K562 (cell line): ENCODE measurements at regions not wholly inside any gene's neighbourhood (a gene's known extent, or its start where the extent isn't known, plus 50 kb on each side); places are given as distances from the start of the nearest gene placed in this dataset.

Experiments
- ATAC-seq: fragments of 200-7000 bp; cut with Tn5 transposase; 3 replicates; pipeline ENCODE4 v1.9.1; 2020; ENCODE audit warnings: moderate library complexity
- BruUV-seq: library from RNA; stranded (reverse); fragments of 400-500 nt; replicated peaks from 2 replicates; lab custom pipeline; 2021; lab: Mats Ljungman, UMichigan
- CTCF ChIA-PET: fragments of 300-600 bp; formaldehyde crosslinking; extraction: SDS; loops from one replicate; lab custom pipeline; 2021; ENCODE audit warnings: low intra/inter-chr PET ratio; lab: Yijun Ruan, JAX
- POLR2A ChIA-PET: fragments of 300-600, 350-650 bp; sonication (Branson Sonifier 250); formaldehyde crosslinking; extraction: SDS; loops from one replicate; lab custom pipeline; 2021; ENCODE audit warnings: antibody characterized with exemption, inconsistent platforms; lab: Yijun Ruan, JAX
- DNase-seq, 4 experiments: peaks; one replicate each; pipeline versions ENCODE4 v3.0.0 to v3.0.0-alpha.2; 2011 to 2018; ENCODE audit warnings: low spot score in 3 of 4, mixed read lengths in 3 of 4; ENCODE audit errors: extremely low read depth in 1 of 4
- FAIRE-seq: peaks from 2 replicates; lab custom pipeline; 2011; peaks lifted over from hg19 to GRCh38; lab: Jason Lieb, UNC
- H2AFZ ChIP-seq: 2 replicates; pipeline ENCODE4 v1.6.0; 2011; ENCODE audit warnings: low read depth, low read length, control low read depth, inconsistent platforms
- H3K27ac ChIP-seq: fragments of 200-600 bp; 3 replicates; pipeline ENCODE4 v1.8.0; 2011; ENCODE audit warnings: low read depth, mild to moderate bottlenecking, control low read depth, inconsistent platforms, low read length, moderate library complexity, mixed read lengths; ENCODE audit errors: extremely low read depth
- H3K27me3 ChIP-seq, 2 experiments: fragments of 300-600 bp in 1 of 2; 2 replicates in 1 of 2; 3 replicates in 1 of 2; pipeline versions ENCODE4 v1.6.0 to v1.8.0; 2011; ENCODE audit warnings: inconsistent platforms in 2 of 2, low read length in 2 of 2, mild to moderate bottlenecking in 1 of 2, mixed read lengths in 1 of 2, moderate library complexity in 1 of 2; ENCODE audit not compliant: control insufficient read depth in 2 of 2, insufficient read depth in 2 of 2
- H3K36me3 ChIP-seq: fragments of 300-600 bp; 3 replicates; pipeline ENCODE4 v1.8.0; 2011; ENCODE audit warnings: mild to moderate bottlenecking, low read length, inconsistent platforms; ENCODE audit not compliant: control insufficient read depth, insufficient read depth
- H3K4me1 ChIP-seq, 2 experiments: fragments of 200-600 bp in 1 of 2; replicated peaks in 1 of 2; 2 replicates in 1 of 2; 3 replicates in 1 of 2; pipeline versions ENCODE4 v1.5.1 to v1.8.0; 2011; ENCODE audit warnings: inconsistent platforms in 2 of 2, low read length in 2 of 2, mild to moderate bottlenecking in 1 of 2, mixed read lengths in 1 of 2, moderate library complexity in 1 of 2; ENCODE audit not compliant: control insufficient read depth in 2 of 2, insufficient read depth in 2 of 2
- H3K4me2 ChIP-seq: 2 replicates; pipeline ENCODE4 v1.6.1; 2011; ENCODE audit warnings: low read length, control low read depth, inconsistent platforms, mixed read lengths; ENCODE audit not compliant: insufficient read depth
- H3K4me3 ChIP-seq: fragments of 200-600 bp; sonication (generic), shearing (Covaris generic); 2 replicates; pipeline ENCODE4 v1.5.1; 2016; ENCODE audit warnings: control low read depth, inconsistent platforms
- H3K79me2 ChIP-seq: fragments of 200-600 bp; 3 replicates; pipeline ENCODE4 v1.8.0; 2011; ENCODE audit warnings: low read length, inconsistent platforms; ENCODE audit not compliant: control insufficient read depth, insufficient read depth
- H3K9ac ChIP-seq, 2 experiments: 2 replicates each; pipeline versions ENCODE4 v1.6.0 to v1.6.1; 2011; ENCODE audit warnings: low read depth in 2 of 2, low read length in 2 of 2, control low read depth in 1 of 2, inconsistent platforms in 1 of 2, mild to moderate bottlenecking in 1 of 2, mixed read lengths in 1 of 2; ENCODE audit not compliant: insufficient read depth in 1 of 2
- H3K9me1 ChIP-seq: one replicate; pipeline ENCODE4 v1.6.0; 2011; ENCODE audit warnings: inconsistent platforms, mild to moderate bottlenecking, low read length, moderate library complexity; ENCODE audit not compliant: control insufficient read depth, insufficient read depth
- H3K9me3 ChIP-seq: replicated peaks from 2 replicates; pipeline ENCODE4 v1.5.1; 2011; ENCODE audit warnings: low read depth, low read length, inconsistent platforms; ENCODE audit not compliant: control insufficient read depth, insufficient read depth
- H4K20me1 ChIP-seq: replicated peaks from 2 replicates; pipeline ENCODE4 v1.6.1; 2011; ENCODE audit warnings: low read length, inconsistent platforms, mixed read lengths; ENCODE audit not compliant: control insufficient read depth, insufficient read depth
- CBX1 ChIP-seq: sonication (generic); IDR thresholded peaks from 2 replicates; pipeline ENCODE4 v1.6.1; 2016; ENCODE audit warnings: antibody characterized with exemption, low read depth, mild to moderate bottlenecking
- E2F8 ChIP-seq: fragments of 450-650 bp; IDR thresholded peaks from 2 replicates; pipeline ENCODE4 v1.7.1; 2018; ENCODE audit warnings: mild to moderate bottlenecking, low read depth; ENCODE audit not compliant: partially characterized antibody
- GABPB1 ChIP-seq: sonication (generic); formaldehyde crosslinking; IDR thresholded peaks from 2 replicates; pipeline ENCODE4 v1.8.0; 2022; ENCODE audit warnings: mild to moderate bottlenecking, missing genetic modification reagents
- NR2C1 ChIP-seq, 2 experiments: fragments of 450-650 bp; IDR thresholded peaks; 2 replicates each; pipeline ENCODE4 v1.6.1; 2017; ENCODE audit warnings: mild to moderate bottlenecking in 2 of 2, antibody characterized with exemption in 1 of 2, inconsistent platforms in 1 of 2, missing compliant biosample characterization in 1 of 2, missing genetic modification characterization in 1 of 2
- TRIM28 ChIP-seq: fragments of 450-650 bp; IDR thresholded peaks from 2 replicates; pipeline ENCODE4 v1.6.1; 2017
- ZMIZ1 ChIP-seq, 2 experiments: fragments of 150-350 bp in 1 of 2; IDR thresholded peaks; 2 replicates each; pipeline ENCODE4 v1.6.1; 2012 to 2016; ENCODE audit warnings: low read depth in 2 of 2, low read length in 2 of 2, mild to moderate bottlenecking in 1 of 2, moderate library complexity in 1 of 2
- ZNF175 ChIP-seq: fragments of 200-800 bp; sonication (Bioruptor generic); IDR thresholded peaks from 2 replicates; pipeline ENCODE4 v1.6.1; 2016; ENCODE audit warnings: low read depth, mild to moderate bottlenecking, missing genetic modification characterization, missing compliant biosample characterization
- ZNF24 ChIP-seq: fragments of 450-650 bp; IDR thresholded peaks from 2 replicates; pipeline ENCODE4 v1.6.1; 2016
- ZNF780A ChIP-seq: fragments of 250-450 bp; sonication (Bioruptor Pico); IDR thresholded peaks from 2 replicates; pipeline ENCODE4 v1.5.0; 2021; ENCODE audit warnings: mild to moderate bottlenecking
- WGBS: fragments of 100-300 bp; shearing (Covaris generic); methylation state at CpG from one replicate; pipeline ENCODE4 v1.1.6; 2016; ENCODE audit warnings: low coverage, mixed read lengths; ENCODE audit not compliant: insufficient coverage; ENCODE audit errors: missing lambda C conversion rate; 5-methylcytosine and 5-hydroxymethylcytosine counted together
- in situ Hi-C: fragments of 300-500 bp; cut with MboI; formaldehyde crosslinking; loops from 4 replicates; pipeline ENCODE4 v1.15.0; 2018; ENCODE audit warnings: inconsistent platforms, mixed read lengths
- intact Hi-C: fragments of 100-400 bp; cut with micrococcal nuclease; formaldehyde crosslinking; loops from 2 replicates; pipeline ENCODE4 v1.14.2; 2022
- TF ChIP-seq, protein P1 (sequence below): fragments of 450-650 bp; IDR thresholded peaks from 2 replicates; pipeline ENCODE4 v1.6.1; 2016; ENCODE audit warnings: borderline replicate concordance
- TF ChIP-seq, protein P2 (sequence below): fragments of 450-650 bp; IDR thresholded peaks from 2 replicates; pipeline ENCODE4 v1.6.1; 2014; ENCODE audit warnings: low read depth, mild to moderate bottlenecking, moderate library complexity, borderline replicate concordance

DNA sequence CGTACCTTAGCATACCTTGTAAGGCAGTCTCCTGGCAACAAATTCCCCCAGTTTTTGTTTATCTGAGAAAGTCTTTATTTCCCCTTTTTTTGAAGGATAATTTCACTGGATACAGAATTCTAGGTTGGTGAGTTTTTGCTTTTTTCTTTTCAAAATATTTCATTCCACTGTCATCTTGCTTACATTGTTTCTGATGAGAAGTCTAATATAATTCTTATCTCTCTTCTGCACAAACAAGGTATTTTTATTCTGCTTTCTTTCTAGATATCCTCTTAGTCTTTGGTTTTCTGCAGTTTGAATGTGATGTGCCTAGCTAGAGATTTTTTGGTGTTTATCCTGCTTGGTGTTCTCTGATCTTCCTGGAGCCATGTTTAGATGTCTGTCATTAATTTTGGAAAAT, 57.7 kb upstream of the EZR start:
- BruUV-seq, result no TSS peak
- DNase-seq, result no peak
- in situ Hi-C loops, result no loop called here
- H3K27ac ChIP-seq, result no peak overlapping the region
- 54% methylated on average over 1 of the region's 1 CpG for WGBS
- no peaks in the 10 kb centered on the region for H3K27me3 ChIP-seq
- no peaks in the 10 kb centered on the region for H3K9me1 ChIP-seq
- no peak overlapping the region for H3K4me3 ChIP-seq
- no peak for FAIRE-seq
- H3K79me2 ChIP-seq, result no peaks in the 10 kb centered on the region
- no peak overlapping the region for H3K9ac ChIP-seq
- H2AFZ ChIP-seq, result no peak overlapping the region
- H3K9me3 ChIP-seq, result 0 out of 2 replicates have a peak, but pooled peaks cover 8% of the 10 kb centered on the region
- intact Hi-C loops, result no loop called here
- H4K20me1 ChIP-seq, result no peaks in the 10 kb centered on the region
- no peak for ATAC-seq
- no peaks in the 10 kb centered on the region for H3K36me3 ChIP-seq
- ChIA-PET POLR2A (no interaction called here), CTCF (interaction anchor here (0.5 kb wide), 1 partner anchor 199 kb away, joined by 3 read pairs; no protein-coding TSS in a partner anchor)
- no peak overlapping the region for H3K4me2 ChIP-seq
- peaks cover 0 to 12% of the 10 kb centered on the region in 2 experiments; a peak in 2 of 5 replicates for H3K4me1 ChIP-seq
- TF ChIP-seq, protein P1, sequence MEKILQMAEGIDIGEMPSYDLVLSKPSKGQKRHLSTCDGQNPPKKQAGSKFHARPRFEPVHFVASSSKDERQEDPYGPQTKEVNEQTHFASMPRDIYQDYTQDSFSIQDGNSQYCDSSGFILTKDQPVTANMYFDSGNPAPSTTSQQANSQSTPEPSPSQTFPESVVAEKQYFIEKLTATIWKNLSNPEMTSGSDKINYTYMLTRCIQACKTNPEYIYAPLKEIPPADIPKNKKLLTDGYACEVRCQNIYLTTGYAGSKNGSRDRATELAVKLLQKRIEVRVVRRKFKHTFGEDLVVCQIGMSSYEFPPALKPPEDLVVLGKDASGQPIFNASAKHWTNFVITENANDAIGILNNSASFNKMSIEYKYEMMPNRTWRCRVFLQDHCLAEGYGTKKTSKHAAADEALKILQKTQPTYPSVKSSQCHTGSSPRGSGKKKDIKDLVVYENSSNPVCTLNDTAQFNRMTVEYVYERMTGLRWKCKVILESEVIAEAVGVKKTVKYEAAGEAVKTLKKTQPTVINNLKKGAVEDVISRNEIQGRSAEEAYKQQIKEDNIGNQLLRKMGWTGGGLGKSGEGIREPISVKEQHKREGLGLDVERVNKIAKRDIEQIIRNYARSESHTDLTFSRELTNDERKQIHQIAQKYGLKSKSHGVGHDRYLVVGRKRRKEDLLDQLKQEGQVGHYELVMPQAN, result no peak
- no peak for TF ChIP-seq ZNF24
- no peak for TF ChIP-seq GABPB1 (CRISPR knock-in tag)
- TF ChIP-seq CBX1, result 0 out of 2 replicates have a peak, but pooled peaks have one; percentile 29
- TF ChIP-seq TRIM28, result peak; percentile 69; the same call in 1 of the 2 replicates
- no peak for TF ChIP-seq E2F8
- no peak for TF ChIP-seq ZMIZ1 (IDR thresholded peaks at IDR 0.05; ENCODE audit: low read depth in 2 of 2, low read length in 2 of 2)
- TF ChIP-seq, protein P2, sequence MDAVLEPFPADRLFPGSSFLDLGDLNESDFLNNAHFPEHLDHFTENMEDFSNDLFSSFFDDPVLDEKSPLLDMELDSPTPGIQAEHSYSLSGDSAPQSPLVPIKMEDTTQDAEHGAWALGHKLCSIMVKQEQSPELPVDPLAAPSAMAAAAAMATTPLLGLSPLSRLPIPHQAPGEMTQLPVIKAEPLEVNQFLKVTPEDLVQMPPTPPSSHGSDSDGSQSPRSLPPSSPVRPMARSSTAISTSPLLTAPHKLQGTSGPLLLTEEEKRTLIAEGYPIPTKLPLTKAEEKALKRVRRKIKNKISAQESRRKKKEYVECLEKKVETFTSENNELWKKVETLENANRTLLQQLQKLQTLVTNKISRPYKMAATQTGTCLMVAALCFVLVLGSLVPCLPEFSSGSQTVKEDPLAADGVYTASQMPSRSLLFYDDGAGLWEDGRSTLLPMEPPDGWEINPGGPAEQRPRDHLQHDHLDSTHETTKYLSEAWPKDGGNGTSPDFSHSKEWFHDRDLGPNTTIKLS, result no peak
- no peak for TF ChIP-seq ZNF175 (CRISPR knock-in tag)
- TF ChIP-seq NR2C1 (IDR thresholded peaks at IDR 0.05), result no peak
- no peak for TF ChIP-seq NR2C1 (tag; IDR thresholded peaks at IDR 0.05)
- no peak for TF ChIP-seq ZNF780A (CRISPR knock-in tag)
